ENCODE measurements at regions not wholly inside any gene's neighbourhood (a gene's known extent, or its start where the extent isn't known, plus 50 kb on each side); places are given as distances from the start of the nearest gene placed in this dataset.

DNA sequence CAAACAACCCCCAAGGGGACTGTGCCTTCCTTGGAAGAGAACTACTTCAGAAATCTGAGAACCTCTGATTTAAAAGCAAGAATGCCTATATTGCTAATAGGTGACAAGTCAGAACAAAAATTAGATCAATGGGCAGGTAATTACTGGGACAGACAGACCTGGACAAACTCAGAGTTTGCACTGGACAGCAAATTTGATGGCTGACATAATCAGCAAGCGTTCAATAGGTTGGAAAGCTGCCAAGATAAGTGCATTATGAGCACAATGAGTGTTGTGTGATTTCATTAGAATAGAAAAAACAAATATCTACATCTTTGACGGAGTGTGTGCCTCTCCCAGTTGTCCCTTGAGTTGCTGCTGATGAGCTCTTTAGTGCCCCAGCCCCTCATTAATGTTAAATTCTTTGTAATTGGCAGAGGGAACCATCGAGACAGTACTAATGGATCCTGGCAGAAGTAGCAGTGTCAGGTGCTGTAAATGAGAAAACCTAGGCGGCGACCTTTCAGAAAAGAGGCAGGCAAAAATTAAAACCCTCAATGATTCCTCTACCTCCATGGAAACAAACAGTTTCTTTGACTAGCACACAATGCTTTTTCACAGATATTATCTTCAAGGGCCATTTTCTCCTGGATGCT lies 116.5 kb upstream of the COL21A1 start:
- in situ Hi-C loops (cut with MboI; ENCODE audit: low pct_unique_long_range_greater_than_20kb, low sequenced_read_pairs, unreplicated experiment), result loop anchor here (10.0 to 25.0 kb wide), 5 partner anchors 231 to 948 kb away; partner anchors contain the start of gene PRIM2
- no peak for DNase-seq (ENCODE audit: low spot score)
- TF ChIP-seq, protein P1, sequence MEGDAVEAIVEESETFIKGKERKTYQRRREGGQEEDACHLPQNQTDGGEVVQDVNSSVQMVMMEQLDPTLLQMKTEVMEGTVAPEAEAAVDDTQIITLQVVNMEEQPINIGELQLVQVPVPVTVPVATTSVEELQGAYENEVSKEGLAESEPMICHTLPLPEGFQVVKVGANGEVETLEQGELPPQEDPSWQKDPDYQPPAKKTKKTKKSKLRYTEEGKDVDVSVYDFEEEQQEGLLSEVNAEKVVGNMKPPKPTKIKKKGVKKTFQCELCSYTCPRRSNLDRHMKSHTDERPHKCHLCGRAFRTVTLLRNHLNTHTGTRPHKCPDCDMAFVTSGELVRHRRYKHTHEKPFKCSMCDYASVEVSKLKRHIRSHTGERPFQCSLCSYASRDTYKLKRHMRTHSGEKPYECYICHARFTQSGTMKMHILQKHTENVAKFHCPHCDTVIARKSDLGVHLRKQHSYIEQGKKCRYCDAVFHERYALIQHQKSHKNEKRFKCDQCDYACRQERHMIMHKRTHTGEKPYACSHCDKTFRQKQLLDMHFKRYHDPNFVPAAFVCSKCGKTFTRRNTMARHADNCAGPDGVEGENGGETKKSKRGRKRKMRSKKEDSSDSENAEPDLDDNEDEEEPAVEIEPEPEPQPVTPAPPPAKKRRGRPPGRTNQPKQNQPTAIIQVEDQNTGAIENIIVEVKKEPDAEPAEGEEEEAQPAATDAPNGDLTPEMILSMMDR (IDR thresholded peaks at IDR 0.05; ENCODE audit: extremely low read depth, insufficient read depth, missing control alignments), result no peak

DNA sequence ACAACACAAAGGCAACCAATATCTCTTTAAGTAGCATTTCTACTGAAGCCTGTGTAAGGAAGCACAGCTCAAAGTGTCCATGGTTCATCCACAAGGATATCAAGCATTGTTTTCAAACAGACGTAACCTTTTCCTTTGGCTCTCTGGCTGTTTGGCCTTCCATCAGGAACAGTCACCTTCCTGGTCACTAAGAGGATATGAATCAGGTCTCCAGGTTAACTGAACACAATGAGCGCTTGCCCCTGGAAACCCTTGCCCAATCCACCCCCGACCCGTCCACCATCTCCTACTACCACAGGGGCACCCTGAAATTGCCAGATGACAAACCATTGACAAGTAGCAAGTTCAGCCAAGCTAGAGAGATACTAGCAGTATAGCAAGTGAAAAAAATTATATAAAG lies 114.4 kb upstream of the COL21A1 start:
- DNase-seq (ENCODE audit: low spot score), result no peak
- in situ Hi-C loops (cut with MboI; ENCODE audit: low pct_unique_long_range_greater_than_20kb, low sequenced_read_pairs, unreplicated experiment), result loop anchor here (10.0 to 25.0 kb wide), 5 partner anchors 233 to 950 kb away; partner anchors contain the start of gene PRIM2
- TF ChIP-seq, protein P1 (IDR thresholded peaks at IDR 0.05; ENCODE audit: extremely low read depth, insufficient read depth, missing control alignments), result no peak

DNA sequence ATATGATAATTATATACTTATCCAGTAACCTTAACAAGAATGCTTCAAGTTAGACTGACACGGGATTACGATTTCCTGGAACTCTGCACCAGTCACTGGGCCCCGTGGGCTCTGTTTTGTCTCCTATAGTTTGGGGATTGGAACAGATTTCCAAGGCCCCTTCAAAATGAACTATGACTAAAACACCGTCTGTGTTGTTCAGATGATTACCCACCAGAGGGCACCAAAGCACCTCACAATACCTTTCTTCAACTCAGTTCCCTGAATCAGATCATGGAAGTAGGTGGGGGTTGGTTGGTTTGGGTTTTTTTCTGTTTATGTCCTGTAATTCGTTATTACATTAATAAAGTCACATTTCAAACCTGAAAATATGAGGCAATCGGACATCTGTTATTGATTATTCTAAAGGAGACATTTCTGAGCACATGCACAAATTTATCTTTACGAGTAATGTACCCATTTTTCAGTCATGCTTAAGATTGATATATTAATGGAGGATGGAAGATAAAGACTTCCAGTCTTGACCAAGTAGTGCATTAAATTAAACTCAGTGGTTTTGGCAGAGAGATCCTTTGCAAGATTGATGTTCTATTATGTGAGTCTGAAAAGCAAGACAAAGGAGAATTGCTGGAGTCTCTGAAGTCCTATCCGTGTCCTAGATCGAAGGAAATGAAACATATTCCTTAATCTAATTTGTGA lies 112.0 kb upstream of the COL21A1 start:
- DNase-seq (ENCODE audit: low spot score), result peak; percentile 52
- in situ Hi-C loops (cut with MboI; ENCODE audit: low pct_unique_long_range_greater_than_20kb, low sequenced_read_pairs, unreplicated experiment), result loop anchor here (10.0 to 25.0 kb wide), 5 partner anchors 215 to 953 kb away; partner anchors contain the start of gene PRIM2
- TF ChIP-seq, protein P1 (IDR thresholded peaks at IDR 0.05; ENCODE audit: extremely low read depth, insufficient read depth, missing control alignments), result peak; percentile 72

DNA sequence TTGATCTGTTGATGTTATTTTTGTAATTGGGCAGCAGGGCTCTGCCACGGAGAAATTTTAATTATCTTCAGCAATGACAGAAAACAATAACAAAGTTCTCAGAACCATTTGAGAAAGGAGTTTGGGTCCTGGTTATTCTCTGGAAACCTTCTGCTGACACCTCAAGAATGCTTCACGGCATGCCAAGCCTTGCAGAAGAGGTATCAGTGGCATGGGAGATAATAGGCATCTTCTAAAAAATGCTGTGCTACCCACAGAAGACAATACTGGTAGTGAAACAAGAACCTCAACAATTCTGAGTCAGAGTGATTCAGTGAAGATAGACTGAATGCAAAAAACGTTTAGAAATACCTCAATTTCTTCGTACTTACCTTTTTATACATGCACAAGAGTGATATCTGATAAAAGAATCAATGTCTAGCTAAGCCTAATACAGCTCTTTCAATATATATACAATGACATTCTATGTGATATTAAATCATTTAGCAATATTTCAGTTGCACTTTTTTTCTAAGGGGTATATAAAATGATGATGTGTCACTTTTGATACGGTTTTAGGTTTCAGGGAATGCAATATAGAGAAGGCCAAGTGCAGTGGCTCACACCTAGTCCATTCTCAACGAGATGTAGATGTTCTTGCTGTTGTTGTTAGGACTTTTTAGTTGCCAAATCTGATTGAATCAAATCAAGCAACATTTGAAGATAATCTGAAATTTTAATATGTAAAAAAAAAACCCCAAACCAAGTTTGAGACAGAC lies 110.4 kb upstream of the COL21A1 start:
- TF ChIP-seq, protein P1 (IDR thresholded peaks at IDR 0.05; ENCODE audit: extremely low read depth, insufficient read depth, missing control alignments), result no peak
- no peak for DNase-seq (ENCODE audit: low spot score)
- in situ Hi-C loops (cut with MboI; ENCODE audit: low pct_unique_long_range_greater_than_20kb, low sequenced_read_pairs, unreplicated experiment), result loop anchor here (10.0 to 25.0 kb wide), 5 partner anchors 217 to 955 kb away; partner anchors contain the start of gene PRIM2

DNA sequence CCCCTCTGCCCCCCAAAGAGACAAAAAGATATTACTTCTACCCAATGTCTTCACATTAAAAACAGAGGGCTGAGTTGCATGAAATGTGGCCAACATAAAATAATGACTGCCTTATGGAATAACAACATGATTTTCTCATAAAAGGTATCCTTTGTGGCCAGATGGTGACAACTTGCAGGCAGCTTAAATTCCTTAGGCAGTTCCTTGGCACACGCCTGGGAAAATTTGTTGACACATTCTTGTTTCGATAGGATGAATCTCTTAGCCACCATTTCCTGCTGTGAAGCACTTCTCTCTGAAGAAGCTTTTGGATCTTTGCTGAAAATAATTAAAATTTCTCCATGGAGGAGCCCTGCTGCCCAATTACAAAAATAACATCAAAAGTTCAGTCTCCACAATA lies 109.0 kb upstream of the COL21A1 start:
- TF ChIP-seq, protein P1 (IDR thresholded peaks at IDR 0.05; ENCODE audit: extremely low read depth, insufficient read depth, missing control alignments), result no peak
- no peak for DNase-seq (ENCODE audit: low spot score)
- in situ Hi-C loops (cut with MboI; ENCODE audit: low pct_unique_long_range_greater_than_20kb, low sequenced_read_pairs, unreplicated experiment), result loop anchor here (10.0 to 25.0 kb wide), 5 partner anchors 218 to 956 kb away; partner anchors contain the start of gene PRIM2

DNA sequence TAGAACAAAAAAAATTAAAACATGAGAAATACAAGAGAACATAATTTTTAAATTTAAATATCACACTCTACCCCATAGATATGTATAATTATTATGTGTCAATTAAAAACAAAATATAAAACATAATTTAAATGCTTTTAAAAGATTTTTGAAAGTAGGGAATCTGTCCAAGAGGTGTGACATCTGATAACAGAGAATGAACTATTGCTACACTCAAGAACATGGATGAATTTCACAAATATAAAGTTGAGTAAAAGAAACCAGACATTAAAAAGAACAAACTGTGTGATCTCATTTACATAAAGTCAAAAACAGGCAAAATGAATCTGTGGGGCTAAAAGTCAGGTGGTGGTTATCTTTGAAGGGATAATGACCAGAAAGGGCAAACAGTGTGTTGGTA lies 106.5 kb upstream of the COL21A1 start:
- in situ Hi-C loops (cut with MboI; ENCODE audit: low pct_unique_long_range_greater_than_20kb, low sequenced_read_pairs, unreplicated experiment), result loop anchor here (10.0 to 25.0 kb wide), 5 partner anchors 221 to 958 kb away; partner anchors contain the start of gene PRIM2
- DNase-seq (ENCODE audit: low spot score), result no peak
- TF ChIP-seq, protein P1 (IDR thresholded peaks at IDR 0.05; ENCODE audit: extremely low read depth, insufficient read depth, missing control alignments), result no peak

Data from GM13977 (cell line).